ENCODE measurements at regions not wholly inside any gene's neighbourhood (a gene's known extent, or its start where the extent isn't known, plus 50 kb on each side); places are given as distances from the start of the nearest gene placed in this dataset.

GRCh38 chr1:239219679-239220078, 166.7 kb upstream of the CHRM3 start:
- CTCF ChIA-PET: no interaction called here
- H3K36me3 Mint-ChIP-seq (ENCODE audit: insufficient read depth, unreplicated experiment): no peaks in the 10 kb centered on the region
- Histone ChIP-seq H3K4me3 (ENCODE audit: low read depth, low read length) (no peak overlapping the region), H3K36me3 (ENCODE audit: control insufficient read depth, insufficient read depth, low read length) (no peaks in the 10 kb centered on the region), H3K4me1 (no peaks in the 10 kb centered on the region), H3K9me3 (peaks cover 3% of the 10 kb centered on the region; the same call in 1 of the 2 replicates), H3K27me3 (replicated peaks; ENCODE audit: control insufficient read depth, insufficient read depth, low read length) (no peaks in the 10 kb centered on the region)
- no peak for DNase-seq
- no peak overlapping the region for H3K4me3 Mint-ChIP-seq (ENCODE audit: unreplicated experiment)
- no peaks in the 10 kb centered on the region for H3K27me3 Mint-ChIP-seq (ENCODE audit: insufficient read depth, unreplicated experiment)
- no peak for TF ChIP-seq CTCF (IDR thresholded peaks at IDR 0.05; ENCODE audit: insufficient read depth in 1 of 2, low read depth in 1 of 2, low read length in 1 of 2, severe bottlenecking in 1 of 2, unreplicated experiment in 1 of 2)
- H3K4me1 Mint-ChIP-seq (ENCODE audit: low read depth, unreplicated experiment): peaks cover 7% of the 10 kb centered on the region
- intact Hi-C loops (cut with micrococcal nuclease; ENCODE audit: unreplicated experiment): no loop called here
- H3K27ac Mint-ChIP-seq (ENCODE audit: unreplicated experiment): no peak overlapping the region
- POLR2A ChIA-PET: no interaction called here
- BruUV-seq (replicated peaks): no TSS peak
- H3K9me3 Mint-ChIP-seq (ENCODE audit: unreplicated experiment): peaks cover 41% of the 10 kb centered on the region

- no peaks in the 10 kb centered on the region for H3K36me3 Mint-ChIP-seq (ENCODE audit: insufficient read depth, unreplicated experiment)
- H3K9me3 Mint-ChIP-seq (ENCODE audit: unreplicated experiment): peaks cover 28% of the 10 kb centered on the region
- POLR2A ChIA-PET: no interaction called here
- TF ChIP-seq CTCF (IDR thresholded peaks at IDR 0.05; ENCODE audit: insufficient read depth in 1 of 2, low read depth in 1 of 2, low read length in 1 of 2, severe bottlenecking in 1 of 2, unreplicated experiment in 1 of 2): no peak
- H3K9me3 ChIP-seq: no peaks in the 10 kb centered on the region; the same call in 1 of the 2 replicates
- H3K4me1 Mint-ChIP-seq (ENCODE audit: low read depth, unreplicated experiment): peaks cover 8% of the 10 kb centered on the region
- no peaks in the 10 kb centered on the region for H3K4me1 ChIP-seq
- intact Hi-C loops (cut with micrococcal nuclease; ENCODE audit: unreplicated experiment): no loop called here
- no peak overlapping the region for H3K4me3 Mint-ChIP-seq (ENCODE audit: unreplicated experiment)
- CTCF ChIA-PET: no interaction called here
- H3K27ac Mint-ChIP-seq (ENCODE audit: unreplicated experiment): no peak overlapping the region
- DNase-seq: no peak
- no TSS peak for BruUV-seq (replicated peaks)
- no peaks in the 10 kb centered on the region for H3K27me3 ChIP-seq (replicated peaks; ENCODE audit: control insufficient read depth, insufficient read depth, low read length)
- no peaks in the 10 kb centered on the region for H3K27me3 Mint-ChIP-seq (ENCODE audit: insufficient read depth, unreplicated experiment)
- H3K4me3 ChIP-seq (ENCODE audit: low read depth, low read length): no peak overlapping the region
- no peaks in the 10 kb centered on the region for H3K36me3 ChIP-seq (ENCODE audit: control insufficient read depth, insufficient read depth, low read length)
These were observed 168.1 kb upstream of the CHRM3 start for GRCh38 chr1:239218301-239218700.

GRCh38 chr1:239212811-239213220, 173.6 kb upstream of the CHRM3 start:
- ChIA-PET CTCF (no interaction called here), POLR2A (no interaction called here)
- H3K9me3 ChIP-seq: no peaks in the 10 kb centered on the region
- H3K27me3 Mint-ChIP-seq (ENCODE audit: insufficient read depth, unreplicated experiment): no peaks in the 10 kb centered on the region
- no peaks in the 10 kb centered on the region for H3K36me3 Mint-ChIP-seq (ENCODE audit: insufficient read depth, unreplicated experiment)
- no peak overlapping the region for H3K27ac Mint-ChIP-seq (ENCODE audit: unreplicated experiment)
- peak overlapping the region; percentile 60 for H3K4me3 Mint-ChIP-seq (ENCODE audit: unreplicated experiment)
- H3K4me1 ChIP-seq: no peaks in the 10 kb centered on the region
- H3K27me3 ChIP-seq (replicated peaks; ENCODE audit: control insufficient read depth, insufficient read depth, low read length): no peaks in the 10 kb centered on the region
- intact Hi-C loops (cut with micrococcal nuclease; ENCODE audit: unreplicated experiment): loop anchor here (2.0 kb wide), 1 partner anchor 20 kb away; no protein-coding TSS in a partner anchor
- H3K4me3 ChIP-seq (ENCODE audit: low read depth, low read length): no peak overlapping the region
- no TSS peak for BruUV-seq (replicated peaks)
- no peaks in the 10 kb centered on the region for H3K9me3 Mint-ChIP-seq (ENCODE audit: unreplicated experiment)
- DNase-seq: peak in 1 of 2 experiments; percentile 19
- TF ChIP-seq CTCF (IDR thresholded peaks at IDR 0.05; ENCODE audit: insufficient read depth in 1 of 2, low read depth in 1 of 2, low read length in 1 of 2, severe bottlenecking in 1 of 2, unreplicated experiment in 1 of 2): no peak
- H3K4me1 Mint-ChIP-seq (ENCODE audit: low read depth, unreplicated experiment): peaks cover 16% of the 10 kb centered on the region
- no peaks in the 10 kb centered on the region for H3K36me3 ChIP-seq (ENCODE audit: control insufficient read depth, insufficient read depth, low read length)

All from Caco-2 (cell line).